Prostate gland (tissue), 2 donors: ENCODE measurements at regions not wholly inside any gene's neighbourhood (a gene's known extent, or its start where the extent isn't known, plus 50 kb on each side); places are given as distances from the start of the nearest gene placed in this dataset.

Experiments
- CTCF ChIP-seq, 4 experiments: fragments of 200-600 bp in 2 of 4; fragments of 450-650 bp in 2 of 4; sonication (generic) in 2 of 4; IDR thresholded peaks; 1 replicate in 3 of 4; 2 replicates in 1 of 4; pipeline ENCODE4 v1.5.1; 2016 to 2019; ENCODE audit warnings: antibody characterized with exemption in 4 of 4, mild to moderate bottlenecking in 2 of 4, moderate library complexity in 2 of 4
- POLR2AphosphoS5 ChIP-seq: sonication (generic); formaldehyde crosslinking; IDR thresholded peaks from one replicate; pipeline ENCODE4 v1.6.1; 2017; ENCODE audit warnings: antibody characterized with exemption

- TF ChIP-seq POLR2AphosphoS5 (no peak), CTCF (IDR thresholded peaks at IDR 0.05) (no peak)
Observed at GRCh38 chr5:82497242-82497641, 219.1 kb upstream of the RPS23 start.
